GM10248 (cell line): ENCODE measurements at regions not wholly inside any gene's neighbourhood (a gene's known extent, or its start where the extent isn't known, plus 50 kb on each side); places are given as distances from the start of the nearest gene placed in this dataset.

ENCODE experiments used
- CTCF ChIA-PET: fragments of 300-600 bp; sonication (Branson Sonifier 250); formaldehyde crosslinking; extraction: SDS; loops from one replicate; lab custom pipeline; 2021; ENCODE audit warnings: antibody characterized with exemption; lab: Yijun Ruan, JAX
- POLR2A ChIA-PET: fragments of 350-650 bp; sonication (Branson Sonifier 250); formaldehyde crosslinking; extraction: SDS; loops from one replicate; lab custom pipeline; 2020; ENCODE audit warnings: antibody characterized with exemption; lab: Yijun Ruan, JAX
- DNase-seq: peaks from one replicate; pipeline ENCODE4 v3.0.0; 2012; ENCODE audit errors: extremely low spot score
- TF ChIP-seq, protein P1 (sequence below): IDR thresholded peaks from 2 replicates; pipeline ENCODE4 v1.5.1; 2012; ENCODE audit warnings: mild to moderate bottlenecking, low read depth; ENCODE audit errors: extremely low read depth, missing control alignments, control extremely low read depth

DNA sequence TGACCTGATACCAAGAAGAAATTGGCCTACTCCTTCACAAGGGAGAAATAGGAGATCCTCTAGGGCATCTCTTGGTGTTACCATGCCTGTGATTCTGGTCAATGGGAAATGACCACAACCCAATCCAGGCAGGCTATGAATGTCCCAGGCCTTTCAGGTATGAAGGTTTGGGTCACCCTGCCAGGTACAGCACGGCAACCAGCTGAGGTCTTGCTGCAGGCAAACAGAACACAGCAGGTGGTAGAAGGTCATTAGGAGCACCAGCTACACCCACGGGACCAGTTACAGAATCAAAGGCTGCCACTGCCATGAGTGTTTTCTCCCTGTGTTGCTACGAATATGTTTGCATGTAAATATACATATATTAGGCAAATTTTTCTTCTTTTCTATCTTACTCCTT lies 202.3 kb downstream of the ERMARD start:
- ChIA-PET POLR2A (no interaction called here), CTCF (no interaction called here)
- no peak for DNase-seq
- TF ChIP-seq, protein P1, sequence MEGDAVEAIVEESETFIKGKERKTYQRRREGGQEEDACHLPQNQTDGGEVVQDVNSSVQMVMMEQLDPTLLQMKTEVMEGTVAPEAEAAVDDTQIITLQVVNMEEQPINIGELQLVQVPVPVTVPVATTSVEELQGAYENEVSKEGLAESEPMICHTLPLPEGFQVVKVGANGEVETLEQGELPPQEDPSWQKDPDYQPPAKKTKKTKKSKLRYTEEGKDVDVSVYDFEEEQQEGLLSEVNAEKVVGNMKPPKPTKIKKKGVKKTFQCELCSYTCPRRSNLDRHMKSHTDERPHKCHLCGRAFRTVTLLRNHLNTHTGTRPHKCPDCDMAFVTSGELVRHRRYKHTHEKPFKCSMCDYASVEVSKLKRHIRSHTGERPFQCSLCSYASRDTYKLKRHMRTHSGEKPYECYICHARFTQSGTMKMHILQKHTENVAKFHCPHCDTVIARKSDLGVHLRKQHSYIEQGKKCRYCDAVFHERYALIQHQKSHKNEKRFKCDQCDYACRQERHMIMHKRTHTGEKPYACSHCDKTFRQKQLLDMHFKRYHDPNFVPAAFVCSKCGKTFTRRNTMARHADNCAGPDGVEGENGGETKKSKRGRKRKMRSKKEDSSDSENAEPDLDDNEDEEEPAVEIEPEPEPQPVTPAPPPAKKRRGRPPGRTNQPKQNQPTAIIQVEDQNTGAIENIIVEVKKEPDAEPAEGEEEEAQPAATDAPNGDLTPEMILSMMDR, result no peak

DNA sequence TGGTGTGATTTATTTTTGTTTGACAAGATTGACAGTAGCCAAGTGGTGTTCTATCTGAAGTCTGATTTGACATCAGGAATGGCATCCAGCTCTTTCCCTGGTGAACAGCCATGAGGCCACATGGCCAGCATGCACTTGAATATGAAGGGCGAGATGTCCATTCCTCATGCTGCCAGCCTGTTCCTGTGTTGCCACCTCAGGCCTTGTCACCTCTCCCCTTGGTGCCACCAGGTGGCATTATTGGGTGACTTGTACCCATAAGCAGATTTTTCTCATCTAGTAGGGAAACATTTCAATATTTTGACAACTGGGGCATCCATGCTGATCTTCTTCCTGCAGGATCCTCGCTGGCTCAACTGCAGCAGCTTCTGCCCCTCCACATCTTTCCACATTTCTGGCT lies 199.1 kb downstream of the ERMARD start:
- ChIA-PET POLR2A (no interaction called here), CTCF (interaction anchor here (1.0 kb wide), 1 partner anchor 578 kb away, joined by 3 read pairs; no protein-coding TSS in a partner anchor)
- DNase-seq, result no peak
- TF ChIP-seq, protein P1, result peak; percentile 8

DNA sequence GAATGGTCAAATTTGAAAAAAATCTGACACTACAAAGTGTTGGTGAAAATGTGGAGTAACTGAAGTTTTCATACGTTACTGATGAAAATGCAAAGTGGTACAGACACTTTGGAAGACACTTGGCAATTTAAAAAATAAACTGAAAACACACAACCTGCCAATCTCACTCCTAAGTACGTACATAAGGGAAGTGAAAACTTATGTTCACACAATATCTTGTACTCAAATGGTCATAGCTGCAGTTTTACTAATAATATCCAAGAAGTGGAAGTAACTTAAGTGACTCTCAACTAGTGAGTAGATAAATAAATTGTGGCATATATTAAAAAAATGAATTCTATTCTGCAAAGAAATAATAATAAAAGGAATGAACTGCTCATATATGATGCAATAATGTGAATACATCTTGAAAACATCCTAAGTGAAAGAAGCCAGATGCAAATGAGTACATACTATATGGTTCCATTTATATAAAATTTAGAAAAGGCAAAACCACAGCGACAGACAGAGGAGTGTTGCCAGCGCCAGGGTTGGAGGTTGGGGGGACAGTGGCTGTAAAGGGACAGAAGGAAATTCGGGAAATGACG lies 198.2 kb downstream of the ERMARD start:
- CTCF ChIA-PET, result interaction anchor here (1.3 kb wide), 2 partner anchors 13 to 29 kb away, joined by 3 read pairs; no protein-coding TSS in a partner anchor
- POLR2A ChIA-PET, result no interaction called here
- TF ChIP-seq, protein P1, result no peak
- no peak for DNase-seq

DNA sequence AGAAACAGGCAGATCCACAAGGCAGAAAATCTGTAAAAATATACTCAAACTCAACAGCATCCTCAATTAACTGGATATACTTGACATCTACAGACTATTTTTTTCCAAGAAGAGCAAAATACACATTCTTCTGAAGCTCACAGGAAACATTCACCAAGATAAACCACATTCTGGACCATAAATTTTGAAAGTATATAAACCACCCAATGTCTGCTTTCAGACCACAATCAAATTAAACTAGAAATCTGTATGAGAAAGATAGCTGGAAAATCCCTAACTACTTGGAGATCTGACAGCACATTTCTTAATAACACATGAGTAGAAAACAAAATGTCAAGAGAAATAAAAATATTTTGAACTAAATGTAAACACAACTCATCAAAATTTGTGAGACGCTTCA lies 195.5 kb downstream of the ERMARD start:
- TF ChIP-seq, protein P1, result no peak
- no peak for DNase-seq
- ChIA-PET POLR2A (no interaction called here), CTCF (interaction anchor here (1.0 to 1.5 kb wide), 3 partner anchors 14 to 157 kb away, joined by 3 to 5 read pairs (median 3); no protein-coding TSS in a partner anchor)

DNA sequence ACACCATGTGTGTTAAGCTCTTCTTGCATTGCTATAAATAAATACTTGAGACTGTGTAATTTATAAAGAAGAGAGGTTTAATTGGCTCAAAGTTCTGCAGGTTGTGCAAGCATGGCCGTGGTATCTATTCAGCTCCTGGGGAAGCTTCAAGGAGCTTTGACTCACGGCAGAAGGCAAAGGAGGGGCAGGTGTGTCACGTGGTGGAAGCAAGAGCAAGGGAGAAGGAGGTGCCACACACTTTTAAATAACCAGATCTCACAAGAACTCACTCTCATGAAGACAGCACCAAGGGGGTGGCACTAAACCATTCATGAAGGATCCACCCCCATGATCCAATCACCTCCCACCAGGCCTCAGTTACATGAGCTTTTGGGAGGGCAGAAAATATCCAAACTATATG lies 193.7 kb downstream of the ERMARD start:
- POLR2A ChIA-PET, result no interaction called here
- CTCF ChIA-PET, result no interaction called here
- TF ChIP-seq, protein P1, result no peak

DNA sequence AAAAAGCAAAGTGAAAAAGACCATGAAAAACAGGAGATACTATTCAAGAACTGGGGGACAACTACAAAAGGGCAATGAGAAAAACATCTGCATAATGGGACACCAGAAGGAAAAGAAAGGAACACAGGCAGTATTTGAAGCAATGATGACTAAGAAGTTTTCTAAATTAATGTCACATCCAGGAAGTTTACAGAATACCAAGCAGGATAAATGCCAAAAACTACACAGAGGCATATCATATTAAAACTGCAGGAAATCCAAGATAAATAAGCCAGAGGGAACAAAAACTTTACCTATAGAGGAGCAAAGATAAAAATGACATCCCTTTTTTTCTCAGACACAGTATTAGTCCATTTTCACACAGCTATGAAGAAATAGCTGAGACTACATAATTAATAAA lies 193.0 kb downstream of the ERMARD start:
- POLR2A ChIA-PET, result no interaction called here
- CTCF ChIA-PET, result interaction anchor here (1.1 kb wide), 1 partner anchor 15 kb away, joined by 3 read pairs; no protein-coding TSS in a partner anchor
- no peak for DNase-seq
- TF ChIP-seq, protein P1, result no peak

More for the DNA sequence above, 193.7 kb downstream of the ERMARD start:
- DNase-seq, result no peak
